Skeletal muscle cell (primary cell): ENCODE measurements at regions not wholly inside any gene's neighbourhood (a gene's known extent, or its start where the extent isn't known, plus 50 kb on each side); places are given as distances from the start of the nearest gene placed in this dataset.

Source experiments
- DNase-seq: peaks from one replicate; pipeline ENCODE4 v3.0.0-alpha.2; 2010; ENCODE audit warnings: low read depth
- H3K4me3 ChIP-seq: 2 replicates; pipeline ENCODE4 v1.5.1; 2011; ENCODE audit warnings: low read depth, mild to moderate bottlenecking, control low read depth, low read length, moderate library complexity

- H3K4me3 ChIP-seq = no peak overlapping the region
- no peak for DNase-seq
These were observed 93.7 kb upstream of the RBMS3 start for GRCh38 chr3:29186982-29187725.

DNA sequence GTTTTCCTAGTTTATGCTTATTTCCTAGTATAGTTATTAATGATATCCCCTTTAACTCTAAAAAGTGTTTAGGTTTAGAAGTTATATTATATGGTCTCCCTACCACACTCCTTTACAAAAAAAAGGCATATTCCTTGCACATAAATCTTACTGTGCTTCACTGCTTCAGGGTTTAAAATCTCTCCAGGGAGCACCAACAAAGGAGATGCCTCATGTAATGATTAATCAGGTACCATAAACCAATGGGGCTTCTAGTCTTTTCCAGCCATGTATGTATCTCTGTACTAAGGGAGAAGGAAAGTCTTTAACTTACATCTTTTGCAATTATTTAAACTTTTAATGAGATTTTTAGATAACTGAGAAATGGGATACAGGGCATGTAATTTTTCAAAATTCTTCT is 91.5 kb upstream of the RBMS3 start:
- DNase-seq = no peak
- no peak overlapping the region for H3K4me3 ChIP-seq

DNA sequence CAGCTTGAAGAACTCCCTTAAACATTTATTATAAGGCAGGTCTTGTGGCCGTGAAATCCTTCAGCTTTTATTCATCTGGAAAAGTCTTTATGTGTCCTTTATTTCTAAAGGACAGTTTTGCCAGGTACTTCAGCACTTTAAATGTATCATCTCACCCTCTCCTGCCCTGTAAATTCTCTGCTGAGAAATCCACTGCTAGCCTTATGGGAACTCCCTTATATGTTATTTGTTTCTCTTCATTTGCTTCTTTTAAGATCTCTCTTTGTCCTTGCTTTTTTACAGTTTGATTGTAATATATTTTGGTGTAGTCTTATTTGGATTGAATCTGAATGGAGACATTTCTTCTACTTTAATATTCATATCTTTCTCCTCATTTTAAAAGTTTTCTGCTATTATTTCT is 86.7 kb upstream of the RBMS3 start:
- H3K4me3 ChIP-seq = no peak overlapping the region
- DNase-seq = no peak

GRCh38 chr3:29195056-29195455 is 85.8 kb upstream of the RBMS3 start:
- DNase-seq = no peak
- H3K4me3 ChIP-seq = no peak overlapping the region

GRCh38 chr3:29201604-29202003 is 79.3 kb upstream of the RBMS3 start:
- no peak for DNase-seq

GRCh38 chr3:29202378-29202777 is 78.5 kb upstream of the RBMS3 start:
- DNase-seq = no peak
- H3K4me3 ChIP-seq = no peak overlapping the region

More at GRCh38 chr3:29201604-29202003, 79.3 kb upstream of the RBMS3 start:
- H3K4me3 ChIP-seq = no peak overlapping the region

DNA sequence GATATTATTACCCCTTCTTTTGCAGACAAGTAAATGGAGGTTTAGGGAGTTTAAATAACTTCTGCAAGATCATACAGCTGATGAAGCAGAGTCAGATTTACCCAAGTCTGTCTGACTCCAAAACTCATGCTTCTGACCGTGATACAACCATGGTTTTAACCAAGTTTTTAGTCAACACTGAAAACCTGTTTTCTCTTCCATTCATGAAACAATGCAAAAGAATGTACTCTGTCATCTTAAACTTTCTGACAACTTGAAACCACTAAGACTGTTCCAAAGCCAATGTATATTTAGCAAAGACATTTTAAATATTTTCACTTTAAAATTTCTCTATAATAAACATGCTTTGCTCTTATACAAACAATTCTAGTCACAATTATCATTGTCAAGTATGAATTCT is 77.0 kb upstream of the RBMS3 start:
- DNase-seq = no peak
- H3K4me3 ChIP-seq = no peak overlapping the region

DNA sequence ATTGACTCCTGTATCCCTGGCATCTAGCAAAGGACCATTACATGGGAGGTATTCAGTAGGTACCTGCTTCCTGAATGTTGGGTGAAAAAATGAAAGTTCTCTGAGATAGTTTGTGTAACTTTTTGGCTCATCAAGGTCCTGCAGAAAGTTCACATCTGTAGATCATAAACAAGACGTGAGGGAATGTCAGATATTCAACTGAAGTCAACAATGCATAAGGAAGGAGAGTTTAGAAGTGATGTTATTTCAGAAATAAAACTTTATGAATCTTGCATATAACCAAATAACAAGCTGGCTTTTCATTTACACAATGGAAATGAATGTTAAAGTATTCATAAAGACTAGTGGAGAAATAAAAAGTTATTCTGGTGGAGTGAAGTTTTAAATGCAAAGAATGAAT is 73.4 kb upstream of the RBMS3 start:
- no peak overlapping the region for H3K4me3 ChIP-seq
- no peak for DNase-seq

GRCh38 chr3:29212789-29213433 is 68.0 kb upstream of the RBMS3 start:
- H3K4me3 ChIP-seq = no peak overlapping the region
- DNase-seq = no peak

- DNase-seq = no peak
- H3K4me3 ChIP-seq = no peak overlapping the region
These were observed 66.7 kb upstream of the RBMS3 start for GRCh38 chr3:29214009-29214658.

GRCh38 chr3:29215948-29216347 is 64.9 kb upstream of the RBMS3 start:
- DNase-seq = no peak
- no peak overlapping the region for H3K4me3 ChIP-seq

- no peak overlapping the region for H3K4me3 ChIP-seq
- no peak for DNase-seq
These were observed 54.2 kb upstream of the RBMS3 start for GRCh38 chr3:29226706-29227105.

GRCh38 chr3:29227307-29227706 is 53.6 kb upstream of the RBMS3 start:
- no peak overlapping the region for H3K4me3 ChIP-seq
- no peak for DNase-seq
